ENCODE measurements at regions not wholly inside any gene's neighbourhood (a gene's known extent, or its start where the extent isn't known, plus 50 kb on each side); places are given as distances from the start of the nearest gene placed in this dataset.

DNA sequence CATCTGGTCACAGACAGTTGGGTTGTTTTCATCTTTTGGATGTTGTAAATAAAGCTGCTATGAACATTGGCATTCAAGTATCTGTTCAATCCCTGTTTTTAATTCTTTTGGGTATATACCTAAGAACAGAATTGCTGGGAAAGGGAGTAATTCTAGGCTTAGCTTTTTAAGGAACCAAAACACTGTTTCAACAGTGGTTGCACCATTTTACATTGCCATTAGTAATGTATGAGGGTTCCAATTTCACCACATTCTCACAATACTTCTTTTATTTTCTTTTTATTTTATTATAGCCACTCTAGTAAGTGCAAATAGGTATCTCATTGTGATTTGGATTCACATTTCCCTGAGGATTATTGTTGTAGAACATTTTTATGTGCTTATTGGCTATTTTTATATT lies 108.9 kb upstream of the GLS start:
- DNase-seq (ENCODE audit: low spot score in 2 of 2), result no peak
- H3K27me3 ChIP-seq, result no peaks in the 10 kb centered on the region
- H3K9me3 ChIP-seq, result no peaks in the 10 kb centered on the region

DNA sequence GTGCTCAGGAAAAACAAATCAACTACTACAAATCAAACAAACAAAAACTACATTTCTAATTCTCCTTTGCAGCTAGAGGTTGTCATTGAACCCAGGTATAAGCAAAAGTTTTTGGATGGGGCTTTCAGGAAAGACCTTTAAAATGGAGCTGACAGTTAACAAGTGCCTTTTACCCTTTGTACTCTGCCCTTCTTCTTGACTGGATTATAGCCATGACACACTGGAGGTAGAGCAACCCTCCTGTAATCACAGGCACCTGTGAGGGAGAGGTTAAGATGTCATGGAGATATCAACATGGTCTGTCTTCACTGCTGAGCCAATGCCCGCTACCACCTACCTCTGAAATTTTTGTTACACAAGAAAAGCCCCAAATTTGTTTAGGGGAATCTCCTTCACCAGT lies 100.0 kb upstream of the GLS start:
- Histone ChIP-seq H3K4me1 (peaks cover 1% of the 10 kb centered on the region), H3K4me3 (no peak overlapping the region), H3K27me3 (no peaks in the 10 kb centered on the region), H3K36me3 (no peaks in the 10 kb centered on the region), H3K27ac (no peak overlapping the region), H3K9me3 (no peaks in the 10 kb centered on the region)
- DNase-seq (ENCODE audit: low spot score in 2 of 2), result no peak
- no peak for TF ChIP-seq POLR2A (IDR thresholded peaks at IDR 0.05)
- TF ChIP-seq POLR2AphosphoS5 (IDR thresholded peaks at IDR 0.05), result no peak
- TF ChIP-seq, protein P1, sequence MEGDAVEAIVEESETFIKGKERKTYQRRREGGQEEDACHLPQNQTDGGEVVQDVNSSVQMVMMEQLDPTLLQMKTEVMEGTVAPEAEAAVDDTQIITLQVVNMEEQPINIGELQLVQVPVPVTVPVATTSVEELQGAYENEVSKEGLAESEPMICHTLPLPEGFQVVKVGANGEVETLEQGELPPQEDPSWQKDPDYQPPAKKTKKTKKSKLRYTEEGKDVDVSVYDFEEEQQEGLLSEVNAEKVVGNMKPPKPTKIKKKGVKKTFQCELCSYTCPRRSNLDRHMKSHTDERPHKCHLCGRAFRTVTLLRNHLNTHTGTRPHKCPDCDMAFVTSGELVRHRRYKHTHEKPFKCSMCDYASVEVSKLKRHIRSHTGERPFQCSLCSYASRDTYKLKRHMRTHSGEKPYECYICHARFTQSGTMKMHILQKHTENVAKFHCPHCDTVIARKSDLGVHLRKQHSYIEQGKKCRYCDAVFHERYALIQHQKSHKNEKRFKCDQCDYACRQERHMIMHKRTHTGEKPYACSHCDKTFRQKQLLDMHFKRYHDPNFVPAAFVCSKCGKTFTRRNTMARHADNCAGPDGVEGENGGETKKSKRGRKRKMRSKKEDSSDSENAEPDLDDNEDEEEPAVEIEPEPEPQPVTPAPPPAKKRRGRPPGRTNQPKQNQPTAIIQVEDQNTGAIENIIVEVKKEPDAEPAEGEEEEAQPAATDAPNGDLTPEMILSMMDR (IDR thresholded peaks at IDR 0.05), result no peak
- TF ChIP-seq EP300 (IDR thresholded peaks at IDR 0.05), result no peak
- 96% methylated on average over 1 of the region's 1 CpG for WGBS

More for the DNA sequence above, 108.9 kb upstream of the GLS start:
- peaks cover 1% of the 10 kb centered on the region for H3K4me1 ChIP-seq
- no peak overlapping the region for H3K27ac ChIP-seq
- H3K36me3 ChIP-seq, result no peaks in the 10 kb centered on the region
- TF ChIP-seq EP300 (IDR thresholded peaks at IDR 0.05) (no peak), POLR2AphosphoS5 (IDR thresholded peaks at IDR 0.05) (no peak), POLR2A (IDR thresholded peaks at IDR 0.05) (no peak)
- TF ChIP-seq, protein P1 (IDR thresholded peaks at IDR 0.05), result no peak
- no peak overlapping the region for H3K4me3 ChIP-seq

DNA sequence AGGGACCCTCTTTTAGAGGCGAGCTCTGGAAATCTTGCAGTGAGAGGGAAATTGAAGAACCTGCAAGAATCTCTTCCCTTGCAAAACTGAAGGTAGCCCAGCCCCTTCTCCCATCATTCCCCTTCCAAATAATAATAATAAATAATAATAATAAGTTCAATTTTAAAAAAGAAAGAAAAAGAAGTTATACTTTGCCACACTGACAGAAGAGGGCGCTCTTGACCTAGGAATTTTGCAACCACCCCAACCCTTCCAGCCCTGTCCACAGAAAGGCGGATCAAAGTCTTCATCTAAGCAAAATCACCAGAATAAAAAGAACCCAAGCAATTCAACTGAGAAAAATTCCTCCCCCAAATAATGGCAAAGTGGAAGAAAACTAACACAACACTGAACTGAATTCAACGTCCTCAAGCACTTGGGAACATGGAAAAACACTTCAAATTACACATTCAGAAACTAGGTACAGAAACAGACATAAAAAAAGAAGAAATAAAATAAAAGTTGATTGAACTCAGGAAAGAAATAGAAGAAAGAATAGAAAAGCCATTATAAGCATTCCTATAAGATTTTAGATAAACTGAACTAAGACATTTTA lies 98.9 kb upstream of the GLS start:
- no peak for DNase-seq (ENCODE audit: low spot score in 2 of 2)
- peaks cover 11% of the 10 kb centered on the region for H3K4me1 ChIP-seq
- H3K9me3 ChIP-seq, result no peaks in the 10 kb centered on the region
- H3K4me3 ChIP-seq, result no peak overlapping the region
- no peak overlapping the region for H3K27ac ChIP-seq
- no peaks in the 10 kb centered on the region for H3K27me3 ChIP-seq
- TF ChIP-seq, protein P1 (IDR thresholded peaks at IDR 0.05), result peak in 1 of 2 donors; percentile 43
- TF ChIP-seq EP300 (IDR thresholded peaks at IDR 0.05), result no peak
- H3K36me3 ChIP-seq, result no peaks in the 10 kb centered on the region
- WGBS, result 29% methylated on average over 4 of the region's 4 CpGs

DNA sequence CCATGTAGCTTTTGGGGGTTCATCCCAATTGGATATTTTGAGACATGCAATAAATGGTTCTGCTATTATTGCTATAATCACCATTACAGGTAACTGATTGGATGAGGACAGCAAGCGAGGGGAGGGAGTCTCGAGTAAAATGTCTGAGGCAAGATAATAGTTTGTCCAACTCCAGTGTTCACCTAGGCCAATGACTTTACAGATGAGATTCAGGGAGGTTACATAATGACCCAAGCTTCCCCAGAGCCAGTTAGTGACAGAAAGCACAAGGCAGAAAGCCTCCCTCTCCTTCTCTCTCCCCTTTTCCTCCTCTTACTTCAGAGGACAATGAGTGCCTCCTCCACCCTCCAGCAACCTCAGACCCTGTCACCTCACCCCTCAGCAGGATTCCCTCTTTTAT lies 98.4 kb upstream of the GLS start:
- H3K36me3 ChIP-seq, result no peaks in the 10 kb centered on the region
- WGBS, result 89% methylated on average over 2 of the region's 2 CpGs
- H3K4me1 ChIP-seq, result peaks cover 11% of the 10 kb centered on the region
- no peak for DNase-seq (ENCODE audit: low spot score in 2 of 2)
- H3K27ac ChIP-seq, result no peak overlapping the region
- no peaks in the 10 kb centered on the region for H3K27me3 ChIP-seq
- H3K4me3 ChIP-seq, result no peak overlapping the region
- no peaks in the 10 kb centered on the region for H3K9me3 ChIP-seq
- TF ChIP-seq POLR2A (IDR thresholded peaks at IDR 0.05), result no peak
- TF ChIP-seq POLR2AphosphoS5 (IDR thresholded peaks at IDR 0.05), result no peak
- TF ChIP-seq, protein P1 (IDR thresholded peaks at IDR 0.05), result no peak
- TF ChIP-seq EP300 (IDR thresholded peaks at IDR 0.05), result no peak

DNA sequence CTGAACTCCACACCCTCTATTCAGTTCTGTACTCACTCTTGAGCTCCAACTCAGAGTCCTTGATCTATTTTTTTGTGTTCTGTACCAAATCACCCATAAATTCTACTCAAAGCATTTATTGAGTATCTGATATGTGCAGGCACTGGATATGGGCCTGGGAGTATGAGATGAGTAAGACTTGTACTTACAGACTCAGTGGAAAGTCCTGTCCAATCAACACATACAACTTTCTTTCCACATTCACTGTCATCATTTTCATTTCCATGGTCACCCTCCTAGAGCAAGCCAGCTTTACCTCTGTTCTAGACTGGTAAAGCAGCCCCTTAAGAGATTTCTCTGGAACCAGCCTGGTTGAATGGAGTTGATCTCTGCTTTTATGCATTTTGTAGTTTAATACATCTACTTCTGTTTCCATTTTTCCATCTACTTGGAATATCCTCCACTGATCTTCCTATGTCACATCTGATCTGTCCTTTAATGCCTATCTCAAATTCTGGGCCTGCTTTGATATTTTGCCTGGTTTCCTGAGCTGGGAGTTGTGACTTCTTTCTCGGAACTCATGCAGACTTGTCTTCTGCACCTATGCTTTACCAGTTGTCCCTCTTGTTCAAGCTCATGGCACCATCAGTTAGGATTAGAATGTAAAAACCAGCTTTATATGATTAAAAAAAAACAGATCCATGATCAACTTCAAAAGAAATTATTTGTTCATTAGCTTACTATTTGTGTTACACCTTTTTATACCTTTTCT lies 96.9 kb upstream of the GLS start:
- TF ChIP-seq POLR2A (IDR thresholded peaks at IDR 0.05) (no peak), POLR2AphosphoS5 (IDR thresholded peaks at IDR 0.05) (no peak)
- TF ChIP-seq, protein P1 (IDR thresholded peaks at IDR 0.05), result no peak
- no peak overlapping the region for H3K27ac ChIP-seq
- 98% methylated on average over 1 of the region's 1 CpG for WGBS

More for the DNA sequence above, 96.9 kb upstream of the GLS start:
- Histone ChIP-seq H3K4me3 (no peak overlapping the region), H3K36me3 (no peaks in the 10 kb centered on the region), H3K9me3 (no peaks in the 10 kb centered on the region), H3K27me3 (no peaks in the 10 kb centered on the region), H3K4me1 (peaks cover 15% of the 10 kb centered on the region)
- no peak for DNase-seq (ENCODE audit: low spot score in 2 of 2)

Data from suprapubic skin (tissue), 4 donors.